ENCODE measurements at regions not wholly inside any gene's neighbourhood (a gene's known extent, or its start where the extent isn't known, plus 50 kb on each side); places are given as distances from the start of the nearest gene placed in this dataset.

GRCh38 chr22:27003297-27003696 is 345.9 kb downstream of the MIAT start:
- Histone ChIP-seq H3K36me3 (no peaks in the 10 kb centered on the region), H3K27me3 (no peaks in the 10 kb centered on the region), H3K9me3 (no peaks in the 10 kb centered on the region), H3K27ac (no peak overlapping the region), H3K4me3 (no peak overlapping the region), H3K4me1 (no peaks in the 10 kb centered on the region)
- no peak for DNase-seq
- TF ChIP-seq CTCF (IDR thresholded peaks at IDR 0.05) (no peak), POLR2A (IDR thresholded peaks at IDR 0.05) (no peak)

- no peak overlapping the region for H3K27ac ChIP-seq
- H3K36me3 ChIP-seq, result no peaks in the 10 kb centered on the region
- H3K9me3 ChIP-seq, result no peaks in the 10 kb centered on the region
- DNase-seq, result no peak
- TF ChIP-seq POLR2A (IDR thresholded peaks at IDR 0.05) (no peak), CTCF (IDR thresholded peaks at IDR 0.05) (no peak)
- no peaks in the 10 kb centered on the region for H3K4me1 ChIP-seq
- no peak overlapping the region for H3K4me3 ChIP-seq
- no peaks in the 10 kb centered on the region for H3K27me3 ChIP-seq
Observed at GRCh38 chr22:27004434-27004833, 347.0 kb downstream of the MIAT start.

DNA sequence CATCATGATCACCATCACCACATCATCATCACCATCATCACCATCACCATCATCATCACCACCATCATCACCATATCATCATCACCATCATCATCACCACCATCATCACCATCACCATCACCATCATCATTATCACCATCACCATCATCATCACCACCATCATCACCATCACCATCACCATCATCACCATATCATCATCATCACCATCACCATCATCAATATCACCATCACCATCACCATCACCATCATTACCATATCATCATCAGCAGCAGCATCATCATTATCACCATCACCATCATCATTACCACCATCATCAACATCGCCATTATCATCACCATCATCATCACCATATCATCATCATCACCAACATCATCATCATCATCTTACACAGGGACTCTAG is 351.1 kb downstream of the MIAT start:
- H3K27ac ChIP-seq, result no peak overlapping the region
- no peak overlapping the region for H3K4me3 ChIP-seq
- no peaks in the 10 kb centered on the region for H3K9me3 ChIP-seq
- H3K4me1 ChIP-seq, result no peaks in the 10 kb centered on the region
- no peak for TF ChIP-seq CTCF (IDR thresholded peaks at IDR 0.05)
- TF ChIP-seq POLR2A (IDR thresholded peaks at IDR 0.05), result no peak
- no peaks in the 10 kb centered on the region for H3K27me3 ChIP-seq
- no peak for DNase-seq
- H3K36me3 ChIP-seq, result no peaks in the 10 kb centered on the region

GRCh38 chr22:27011133-27011532 is 353.7 kb downstream of the MIAT start:
- no peak overlapping the region for H3K4me3 ChIP-seq
- no peak for DNase-seq

DNA sequence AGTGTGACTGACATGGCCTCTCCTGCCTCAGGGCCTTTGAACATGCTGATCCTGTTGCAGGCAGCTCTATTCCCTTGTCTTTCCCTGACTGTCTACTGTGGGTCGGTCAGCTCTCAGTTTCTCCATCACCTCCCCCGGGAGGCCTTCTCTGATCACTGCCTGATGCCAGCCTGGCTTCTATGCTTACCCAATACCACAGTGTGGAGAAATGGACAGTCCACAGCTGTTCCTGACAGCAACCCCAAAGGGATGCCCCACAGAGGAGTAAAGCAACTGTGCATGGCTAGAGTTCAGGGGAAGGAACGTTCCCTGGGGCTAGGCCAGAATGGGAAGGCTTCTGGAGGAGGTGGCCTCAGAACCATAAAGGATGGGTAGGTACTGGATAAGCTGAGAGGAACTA is 354.3 kb downstream of the MIAT start:
- H3K4me3 ChIP-seq, result no peak overlapping the region
- DNase-seq, result no peak
- no peaks in the 10 kb centered on the region for H3K36me3 ChIP-seq
- no peaks in the 10 kb centered on the region for H3K9me3 ChIP-seq
- no peaks in the 10 kb centered on the region for H3K27me3 ChIP-seq
- no peak overlapping the region for H3K27ac ChIP-seq
- TF ChIP-seq POLR2A (IDR thresholded peaks at IDR 0.05), result no peak
- H3K4me1 ChIP-seq, result no peaks in the 10 kb centered on the region

More at GRCh38 chr22:27011133-27011532, 353.7 kb downstream of the MIAT start:
- Histone ChIP-seq H3K27me3 (no peaks in the 10 kb centered on the region), H3K27ac (no peak overlapping the region), H3K36me3 (no peaks in the 10 kb centered on the region), H3K9me3 (no peaks in the 10 kb centered on the region), H3K4me1 (no peaks in the 10 kb centered on the region)
- no peak for TF ChIP-seq POLR2A (IDR thresholded peaks at IDR 0.05)
- TF ChIP-seq CTCF (IDR thresholded peaks at IDR 0.05), result no peak

DNA sequence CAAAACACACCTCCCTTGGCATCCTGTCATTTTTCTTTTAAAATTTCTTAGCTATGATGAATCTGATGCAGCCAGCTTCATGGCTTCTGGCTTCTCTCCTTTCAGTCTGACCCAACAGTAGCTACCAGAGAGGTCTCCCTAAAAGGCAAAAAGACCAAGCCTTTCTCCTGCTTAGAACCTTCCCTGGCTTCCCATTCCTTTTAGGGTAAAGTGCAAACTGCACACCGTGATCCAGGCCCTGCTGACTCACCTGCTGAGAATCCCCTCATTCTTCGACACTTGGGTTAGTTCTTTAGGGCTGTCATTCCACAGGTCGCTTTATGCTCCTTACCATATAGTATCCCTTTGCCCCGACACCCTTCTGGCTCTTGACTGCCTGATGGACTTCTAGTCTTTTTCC is 362.4 kb downstream of the MIAT start:
- no peak overlapping the region for H3K27ac ChIP-seq
- H3K27me3 ChIP-seq, result no peaks in the 10 kb centered on the region
- H3K36me3 ChIP-seq, result no peaks in the 10 kb centered on the region
- no peaks in the 10 kb centered on the region for H3K4me1 ChIP-seq
- no peaks in the 10 kb centered on the region for H3K9me3 ChIP-seq
- TF ChIP-seq CTCF (IDR thresholded peaks at IDR 0.05), result no peak
- TF ChIP-seq POLR2A (IDR thresholded peaks at IDR 0.05), result no peak
- DNase-seq, result no peak
- no peak overlapping the region for H3K4me3 ChIP-seq

Data from Peyer's patch (tissue), 4 donors.